Smooth muscle cell (in vitro differentiated cells): ENCODE measurements at regions not wholly inside any gene's neighbourhood (a gene's known extent, or its start where the extent isn't known, plus 50 kb on each side); places are given as distances from the start of the nearest gene placed in this dataset.

Experiments used
- DNase-seq: peaks from one replicate; lab custom pipeline; 2025; ENCODE audit not compliant: unreplicated experiment; lab: John Stamatoyannopoulos, UW
- H2AFZ ChIP-seq: fragments of 200-600 bp; sonication (generic); 2 replicates; pipeline ENCODE4 v1.6.0; 2016; ENCODE audit warnings: antibody characterized with exemption, low read depth, mild to moderate bottlenecking
- H3F3A ChIP-seq: fragments of 200-600 bp; sonication (generic); 2 replicates; pipeline ENCODE4 v1.6.0; 2017; ENCODE audit warnings: antibody characterized with exemption, low read depth
- H3K27ac ChIP-seq: fragments of 200-600 bp; sonication (generic); 2 replicates; pipeline ENCODE4 v1.5.1; 2016; ENCODE audit warnings: low read depth, mild to moderate bottlenecking
- H3K27me3 ChIP-seq: fragments of 200-600 bp; sonication (generic); 2 replicates; pipeline ENCODE4 v1.6.1; 2016; ENCODE audit warnings: low read depth, mild to moderate bottlenecking
- H3K36me3 ChIP-seq: fragments of 200-600 bp; sonication (generic); 2 replicates; pipeline ENCODE4 v1.5.1; 2016; ENCODE audit warnings: low read depth
- H3K4me1 ChIP-seq: fragments of 200-600 bp; sonication (generic); 2 replicates; pipeline ENCODE4 v1.5.1; 2016; ENCODE audit warnings: low read depth
- H3K4me2 ChIP-seq: fragments of 200-600 bp; sonication (generic); 2 replicates; pipeline ENCODE4 v1.6.0; 2016; ENCODE audit warnings: mild to moderate bottlenecking
- H3K4me3 ChIP-seq: fragments of 200-600 bp; sonication (generic); 2 replicates; pipeline ENCODE4 v1.5.1; 2016; ENCODE audit warnings: mild to moderate bottlenecking
- H3K79me2 ChIP-seq: fragments of 200-600 bp; sonication (generic); 2 replicates; pipeline ENCODE4 v1.6.0; 2016; ENCODE audit warnings: low read depth, mild to moderate bottlenecking
- H3K9ac ChIP-seq: fragments of 200-600 bp; sonication (generic); 2 replicates; pipeline ENCODE4 v1.6.0; 2016; ENCODE audit warnings: low read depth
- H3K9me3 ChIP-seq: fragments of 200-600 bp; sonication (generic); replicated peaks from 2 replicates; pipeline ENCODE4 v1.5.1; 2016; ENCODE audit warnings: low read depth
- H4K20me1 ChIP-seq: fragments of 200-600 bp; sonication (generic); 2 replicates; pipeline ENCODE4 v1.6.0; 2016; ENCODE audit warnings: low read depth
- CTCF ChIP-seq: fragments of 200-600 bp; sonication (generic); IDR thresholded peaks from 2 replicates; pipeline ENCODE4 v1.5.1; 2017; ENCODE audit warnings: borderline replicate concordance, mild to moderate bottlenecking, antibody characterized with exemption; ENCODE audit not compliant: insufficient read depth, poor library complexity, severe bottlenecking
- WGBS: methylation state at CpG from one replicate; pipeline ENCODE4 v1.1.7; 2016; ENCODE audit warnings: low lambda C conversion rate; 5-methylcytosine and 5-hydroxymethylcytosine counted together

- H2AFZ ChIP-seq: no peak overlapping the region
- no peaks in the 10 kb centered on the region for H3K4me1 ChIP-seq
- H3K27ac ChIP-seq: no peak overlapping the region
- no peak overlapping the region for H3K9ac ChIP-seq
- no peaks in the 10 kb centered on the region for H3K9me3 ChIP-seq
- no peaks in the 10 kb centered on the region for H4K20me1 ChIP-seq
- no peaks in the 10 kb centered on the region for H3F3A ChIP-seq
- no peak overlapping the region for H3K4me2 ChIP-seq
- TF ChIP-seq CTCF: no peak
- no peaks in the 10 kb centered on the region for H3K36me3 ChIP-seq
- no peak for DNase-seq
- H3K79me2 ChIP-seq: no peaks in the 10 kb centered on the region
- 91% methylated on average over 6 of the region's 6 CpGs for WGBS
- no peak overlapping the region for H3K4me3 ChIP-seq
- H3K27me3 ChIP-seq: no peaks in the 10 kb centered on the region
Measured at GRCh38 chr6:106906232-106906631, 68.3 kb downstream of the CD24 start.

GRCh38 chr6:106903299-106903698 lies 71.2 kb downstream of the CD24 start:
- Histone ChIP-seq H3K4me3 (no peak overlapping the region), H2AFZ (no peak overlapping the region), H3F3A (no peaks in the 10 kb centered on the region), H3K27ac (no peak overlapping the region), H4K20me1 (no peaks in the 10 kb centered on the region), H3K79me2 (no peaks in the 10 kb centered on the region), H3K4me1 (no peaks in the 10 kb centered on the region), H3K36me3 (no peaks in the 10 kb centered on the region), H3K9me3 (no peaks in the 10 kb centered on the region), H3K4me2 (no peak overlapping the region), H3K9ac (no peak overlapping the region), H3K27me3 (no peaks in the 10 kb centered on the region)
- 82% methylated on average over 4 of the region's 4 CpGs for WGBS
- DNase-seq: no peak
- no peak for TF ChIP-seq CTCF

- H3K79me2 ChIP-seq: no peaks in the 10 kb centered on the region
- H3K4me1 ChIP-seq: no peaks in the 10 kb centered on the region
- H3K4me2 ChIP-seq: no peak overlapping the region
- no peak for TF ChIP-seq CTCF
- no peak for DNase-seq
- no peak overlapping the region for H3K9ac ChIP-seq
- no peak overlapping the region for H2AFZ ChIP-seq
- no peaks in the 10 kb centered on the region for H4K20me1 ChIP-seq
- no peak overlapping the region for H3K4me3 ChIP-seq
- no peaks in the 10 kb centered on the region for H3K36me3 ChIP-seq
- no peaks in the 10 kb centered on the region for H3F3A ChIP-seq
- H3K27ac ChIP-seq: no peak overlapping the region
- no peaks in the 10 kb centered on the region for H3K27me3 ChIP-seq
- no peaks in the 10 kb centered on the region for H3K9me3 ChIP-seq
- WGBS: 94% methylated on average over 3 of the region's 3 CpGs
Measured at GRCh38 chr6:106901062-106901461, 73.5 kb downstream of the CD24 start.

DNA sequence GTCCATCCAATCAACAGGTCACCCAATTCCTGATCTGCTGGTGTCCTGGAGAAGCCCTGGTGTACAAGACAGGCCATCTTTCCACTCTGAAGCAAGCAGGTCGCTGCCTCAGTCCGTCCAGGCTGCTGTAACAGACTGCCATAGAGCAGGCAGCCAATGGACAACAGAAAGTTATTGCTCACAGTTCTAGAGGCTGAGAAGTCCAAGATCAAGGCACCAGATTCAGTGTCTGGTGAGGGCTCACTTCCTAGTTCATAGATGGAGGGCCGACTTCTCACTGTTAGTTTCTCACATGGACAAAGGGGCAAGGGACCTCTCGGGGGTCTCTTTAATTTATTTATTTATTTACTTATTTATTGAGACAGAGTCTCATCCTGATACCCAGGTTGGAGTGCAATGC lies 74.8 kb downstream of the CD24 start:
- Histone ChIP-seq H3K9me3 (no peaks in the 10 kb centered on the region), H3K4me2 (no peak overlapping the region), H3K27ac (no peak overlapping the region), H4K20me1 (no peaks in the 10 kb centered on the region), H3K9ac (no peak overlapping the region), H3K36me3 (no peaks in the 10 kb centered on the region), H3K4me3 (no peak overlapping the region), H3K79me2 (no peaks in the 10 kb centered on the region), H3K27me3 (no peaks in the 10 kb centered on the region), H3F3A (no peaks in the 10 kb centered on the region), H3K4me1 (no peaks in the 10 kb centered on the region), H2AFZ (no peak overlapping the region)
- DNase-seq: no peak
- TF ChIP-seq CTCF: no peak
- 91% methylated on average over 4 of the region's 4 CpGs for WGBS
